Choroid plexus epithelial cell (primary cell): ENCODE measurements at regions not wholly inside any gene's neighbourhood (a gene's known extent, or its start where the extent isn't known, plus 50 kb on each side); places are given as distances from the start of the nearest gene placed in this dataset.
A peak's percentile ranks its signal among the peaks of the same experiment; 100 is the strongest.
"Not testable (repeated sequence)": the region's sequence is repeated elsewhere in the genome, so short reads cannot be mapped to it uniquely, and the experiment has no call there.

ENCODE experiments used
- DNase-seq: peaks from one replicate; pipeline ENCODE4 v3.0.0-alpha.2; 2010; ENCODE audit warnings: low read depth
- H3K4me3 ChIP-seq: 2 replicates; pipeline ENCODE4 v1.5.1; 2011; ENCODE audit warnings: low read depth, mild to moderate bottlenecking, control low read depth, low read length, moderate library complexity
- TF ChIP-seq, protein P1 (sequence below): conservative IDR thresholded peaks from 2 replicates; pipeline ENCODE4 v1.5.1; 2011; ENCODE audit warnings: low read depth, mild to moderate bottlenecking, control low read depth, inconsistent platforms, low read length, moderate library complexity

DNA sequence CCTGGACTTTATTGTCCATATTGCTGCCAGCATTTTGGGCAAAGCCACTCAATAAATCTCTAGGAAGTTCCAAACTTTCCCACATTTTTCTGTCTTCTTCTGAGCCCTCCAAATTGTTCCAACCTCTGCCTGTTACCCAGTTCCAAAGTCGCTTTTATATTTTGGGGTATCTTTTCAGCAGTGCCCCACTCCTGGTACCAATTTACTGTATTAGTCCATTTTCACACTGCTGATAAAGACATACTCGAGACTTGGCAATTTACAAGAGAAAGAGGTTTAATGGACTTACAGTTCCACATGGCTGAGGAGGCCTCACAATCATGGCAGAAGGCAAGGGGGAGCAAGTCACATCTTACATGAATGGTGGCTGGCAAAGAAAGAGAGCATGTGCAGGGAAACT lies 53.4 kb downstream of the AHSP start:
- not testable (repeated sequence) for H3K4me3 ChIP-seq, DNase-seq

DNA sequence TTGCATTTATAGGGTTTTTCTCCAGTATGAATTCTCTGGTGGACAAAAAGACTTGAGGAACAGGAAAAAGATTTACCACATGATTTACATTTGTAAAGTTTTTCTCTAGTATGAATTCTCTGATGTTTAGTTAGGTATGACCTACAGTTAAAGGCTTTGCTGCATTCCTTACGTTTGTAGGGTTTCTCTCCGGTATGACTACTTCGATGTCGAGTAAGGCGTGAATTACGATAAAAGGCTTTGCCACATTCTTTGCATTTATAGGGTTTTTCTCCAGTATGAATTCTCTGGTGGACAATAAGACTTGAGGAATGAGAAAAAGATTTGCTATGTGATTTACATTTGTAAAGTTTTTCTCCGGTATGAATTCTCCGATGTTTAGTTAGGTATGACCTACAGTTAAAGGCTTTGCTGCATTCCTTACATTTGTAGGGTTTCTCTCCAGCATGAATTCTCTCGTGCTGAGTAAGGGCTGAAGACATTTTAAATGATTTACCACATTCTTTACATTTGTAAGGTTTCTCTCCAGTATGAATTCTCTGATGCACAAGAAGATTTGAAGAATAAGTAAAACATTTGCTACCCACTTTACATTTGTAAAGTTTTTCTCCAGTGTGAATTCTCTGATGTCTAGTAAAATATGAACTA lies 74.2 kb downstream of the AHSP start:
- not testable (repeated sequence) for DNase-seq, H3K4me3 ChIP-seq

DNA sequence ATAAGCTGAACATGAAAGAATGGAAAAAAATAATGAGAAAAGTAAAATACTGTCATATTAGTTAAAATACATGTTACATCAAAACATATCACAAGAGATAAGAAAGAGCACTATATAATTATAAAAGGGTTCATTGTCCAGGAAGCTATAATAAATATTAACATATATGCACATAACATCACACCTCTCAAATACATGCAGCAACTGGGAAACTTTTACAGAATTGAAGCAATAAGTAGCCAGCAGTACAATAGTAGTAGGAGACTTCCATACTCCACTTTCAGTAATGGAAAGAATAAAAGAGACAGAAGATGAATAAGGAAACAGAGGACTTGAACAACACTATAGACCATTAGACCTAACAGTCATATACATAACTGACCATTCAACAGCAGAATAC lies 90.4 kb downstream of the AHSP start:
- DNase-seq: no peak
- TF ChIP-seq, protein P1, sequence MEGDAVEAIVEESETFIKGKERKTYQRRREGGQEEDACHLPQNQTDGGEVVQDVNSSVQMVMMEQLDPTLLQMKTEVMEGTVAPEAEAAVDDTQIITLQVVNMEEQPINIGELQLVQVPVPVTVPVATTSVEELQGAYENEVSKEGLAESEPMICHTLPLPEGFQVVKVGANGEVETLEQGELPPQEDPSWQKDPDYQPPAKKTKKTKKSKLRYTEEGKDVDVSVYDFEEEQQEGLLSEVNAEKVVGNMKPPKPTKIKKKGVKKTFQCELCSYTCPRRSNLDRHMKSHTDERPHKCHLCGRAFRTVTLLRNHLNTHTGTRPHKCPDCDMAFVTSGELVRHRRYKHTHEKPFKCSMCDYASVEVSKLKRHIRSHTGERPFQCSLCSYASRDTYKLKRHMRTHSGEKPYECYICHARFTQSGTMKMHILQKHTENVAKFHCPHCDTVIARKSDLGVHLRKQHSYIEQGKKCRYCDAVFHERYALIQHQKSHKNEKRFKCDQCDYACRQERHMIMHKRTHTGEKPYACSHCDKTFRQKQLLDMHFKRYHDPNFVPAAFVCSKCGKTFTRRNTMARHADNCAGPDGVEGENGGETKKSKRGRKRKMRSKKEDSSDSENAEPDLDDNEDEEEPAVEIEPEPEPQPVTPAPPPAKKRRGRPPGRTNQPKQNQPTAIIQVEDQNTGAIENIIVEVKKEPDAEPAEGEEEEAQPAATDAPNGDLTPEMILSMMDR: no peak
- H3K4me3 ChIP-seq: no peak overlapping the region

DNA sequence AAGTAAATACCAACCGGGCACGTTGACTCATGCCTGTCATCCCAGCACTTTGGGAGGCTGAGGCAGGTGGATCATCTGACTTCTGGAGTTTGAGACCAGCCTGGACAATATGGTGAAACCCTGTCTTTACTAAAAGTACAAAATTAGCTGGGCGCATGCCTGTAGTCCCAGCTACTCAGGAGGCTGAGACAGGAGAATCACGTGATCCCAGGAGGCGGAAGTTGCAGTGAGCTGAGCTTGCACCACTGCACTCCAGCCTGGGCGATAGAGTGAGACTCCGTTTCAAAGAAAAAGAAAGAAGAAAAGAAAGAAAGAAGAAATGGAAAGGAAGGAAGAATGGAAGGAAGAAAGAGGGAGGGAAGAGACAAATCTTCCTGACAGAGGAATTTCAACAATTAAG lies 108.7 kb downstream of the AHSP start:
- DNase-seq: no peak
- TF ChIP-seq, protein P1: no peak
- H3K4me3 ChIP-seq: no peak overlapping the region

DNA sequence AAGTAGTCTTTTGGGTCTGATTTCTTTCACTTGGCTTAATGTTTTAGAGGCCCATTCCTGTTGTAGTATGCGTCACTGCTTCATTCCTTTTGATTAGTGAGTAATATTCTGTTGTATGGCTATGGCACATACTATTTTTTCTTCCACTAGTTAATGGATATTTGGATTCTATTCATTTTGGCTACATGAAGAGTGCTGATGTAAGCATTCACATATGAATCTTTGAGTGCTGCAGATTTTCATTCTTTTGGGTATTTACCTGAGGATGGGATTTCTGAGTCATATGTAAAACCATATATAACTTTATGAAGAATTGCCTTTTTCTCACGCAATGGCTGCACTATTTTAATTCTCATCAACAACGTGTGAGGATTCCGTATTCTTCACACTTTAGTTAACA lies 113.6 kb downstream of the AHSP start:
- TF ChIP-seq, protein P1: no peak
- no peak for DNase-seq
- no peak overlapping the region for H3K4me3 ChIP-seq

DNA sequence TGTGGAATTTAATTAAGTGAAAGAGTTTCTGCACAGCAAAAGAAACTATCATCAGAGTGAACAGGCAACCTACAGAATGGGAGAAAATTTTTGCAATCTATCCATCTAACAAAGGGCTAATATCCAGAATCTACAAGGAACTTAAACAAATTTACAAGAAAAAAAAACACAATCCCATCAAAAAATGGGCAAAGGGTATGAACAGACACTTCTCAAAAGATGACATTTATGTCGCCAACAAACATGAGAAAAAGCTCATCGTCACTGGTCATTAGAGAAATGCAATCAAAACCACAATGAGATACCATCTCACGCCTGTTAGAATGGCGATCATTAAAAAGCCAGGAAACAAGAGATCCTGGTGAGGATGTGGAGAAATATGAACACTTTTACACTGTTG lies 128.0 kb downstream of the AHSP start:
- DNase-seq, H3K4me3 ChIP-seq: not testable (repeated sequence)

DNA sequence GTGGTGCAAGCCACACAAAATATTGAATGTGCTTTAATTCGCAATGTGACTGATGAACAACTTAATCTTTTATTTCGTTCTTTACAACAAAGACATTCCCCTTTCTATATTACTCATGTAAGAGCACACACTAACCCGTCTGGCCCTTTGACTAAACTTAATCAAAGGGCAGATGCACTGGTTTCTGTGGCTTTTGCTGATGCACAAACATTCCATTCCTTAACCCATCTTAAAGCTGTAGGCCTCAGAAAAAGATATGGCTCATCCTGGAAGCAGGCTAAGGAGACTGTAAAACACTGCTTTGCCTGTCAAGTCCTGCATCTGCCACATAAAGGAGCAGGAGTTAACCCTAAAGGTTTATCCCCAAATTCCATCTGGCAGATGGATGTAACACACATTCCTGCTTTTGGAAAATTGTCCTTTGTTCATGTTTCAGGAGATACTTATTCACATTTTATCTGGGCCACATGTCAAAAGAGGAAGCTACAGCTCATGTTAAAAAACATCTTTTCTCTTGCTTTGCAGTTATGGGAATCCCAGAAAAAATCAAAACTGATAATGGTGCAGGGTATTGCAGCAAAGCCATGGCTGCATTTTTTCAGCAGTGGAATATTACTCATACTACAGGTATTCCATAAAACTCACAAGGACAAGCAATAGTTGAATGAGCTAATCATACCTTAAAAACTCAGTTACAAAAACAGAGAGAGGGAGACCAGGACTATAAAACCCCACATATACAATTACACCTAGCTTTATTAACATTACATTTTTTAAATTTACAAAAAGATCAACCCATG lies 137.2 kb downstream of the AHSP start:
- peak; percentile 2 for DNase-seq
- H3K4me3 ChIP-seq: no peak overlapping the region
- TF ChIP-seq, protein P1: no peak

DNA sequence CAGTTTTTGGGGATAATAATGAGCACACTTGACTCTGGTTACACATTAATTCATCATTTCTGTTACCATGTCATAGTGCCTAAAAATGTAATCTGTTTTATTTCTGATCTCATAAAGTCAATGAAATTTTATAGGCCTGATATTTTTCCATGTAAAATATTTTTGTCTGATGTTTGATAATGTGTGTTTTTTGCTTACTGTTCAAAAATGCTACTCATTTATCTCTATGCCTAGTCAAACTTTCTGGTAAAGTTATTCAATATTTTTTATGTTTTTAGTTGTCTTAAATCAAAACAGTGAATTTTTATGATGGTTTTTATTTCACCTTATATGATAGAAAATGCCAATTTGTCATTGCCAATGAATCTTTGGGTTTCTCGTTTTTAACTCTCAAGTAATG lies 147.0 kb downstream of the AHSP start:
- TF ChIP-seq, protein P1: no peak
- no peak overlapping the region for H3K4me3 ChIP-seq
- no peak for DNase-seq
